BE2C (cell line): ENCODE measurements at regions not wholly inside any gene's neighbourhood (a gene's known extent, or its start where the extent isn't known, plus 50 kb on each side); places are given as distances from the start of the nearest gene placed in this dataset.
"Not testable (repeated sequence)": the region's sequence is repeated elsewhere in the genome, so short reads cannot be mapped to it uniquely, and the experiment has no call there.

Source experiments
- DNase-seq: peaks from one replicate; pipeline ENCODE4 v3.0.0-alpha.2; 2020
- H3K27me3 ChIP-seq: fragments of 250-450 bp; sonication (Bioruptor Pico); 2 replicates; pipeline ENCODE4 v1.5.1; 2020; ENCODE audit warnings: mild to moderate bottlenecking
- H3K36me3 ChIP-seq: fragments of 250-450 bp; sonication (Bioruptor Pico); 2 replicates; pipeline ENCODE4 v1.5.1; 2020; ENCODE audit warnings: mild to moderate bottlenecking
- H3K4me1 ChIP-seq: fragments of 250-450 bp; sonication (Bioruptor Pico); 2 replicates; pipeline ENCODE4 v1.5.1; 2020
- H3K4me3 ChIP-seq: 2 replicates; pipeline ENCODE4 v1.5.1; 2011; ENCODE audit warnings: low read depth, low read length
- H3K9me3 ChIP-seq: fragments of 250-450 bp; sonication (Bioruptor Pico); 2 replicates; pipeline ENCODE4 v1.5.1; 2020
- CTCF ChIP-seq: IDR thresholded peaks from 2 replicates; pipeline ENCODE4 v1.5.1; 2012; ENCODE audit warnings: mild to moderate bottlenecking, low read depth, low read length

DNA sequence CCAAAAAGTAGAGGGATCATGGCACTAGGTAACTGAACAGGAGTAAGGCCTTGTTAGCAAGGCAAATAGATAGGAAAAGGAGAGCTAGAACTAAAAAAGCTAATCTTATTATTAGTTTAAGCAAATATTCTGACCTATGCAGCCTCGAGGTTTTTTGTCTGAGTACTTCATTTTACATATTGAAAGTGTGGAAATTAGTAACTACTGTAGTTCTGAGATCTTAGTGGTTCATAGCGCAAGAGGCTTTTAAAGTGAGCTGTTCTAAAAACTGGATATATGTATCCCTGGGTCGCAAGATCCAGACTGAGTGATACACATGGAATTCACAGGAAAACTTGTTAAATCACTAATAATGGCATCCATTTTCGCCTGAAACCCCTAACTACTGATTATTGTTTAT is 411.0 kb upstream of the SOX5 start:
- no peak for DNase-seq

GRCh38 chr12:24360057-24360456 is 410.6 kb upstream of the SOX5 start:
- Histone ChIP-seq H3K4me1 (no peaks in the 10 kb centered on the region), H3K27me3 (no peaks in the 10 kb centered on the region), H3K36me3 (no peaks in the 10 kb centered on the region), H3K9me3 (no peaks in the 10 kb centered on the region), H3K4me3 (no peak overlapping the region)
- TF ChIP-seq CTCF: no peak
- no peak for DNase-seq

More for the DNA sequence above, 411.0 kb upstream of the SOX5 start:
- Histone ChIP-seq H3K27me3 (no peaks in the 10 kb centered on the region), H3K4me3 (no peak overlapping the region), H3K36me3 (no peaks in the 10 kb centered on the region), H3K4me1 (no peaks in the 10 kb centered on the region), H3K9me3 (no peaks in the 10 kb centered on the region)
- no peak for TF ChIP-seq CTCF

- Histone ChIP-seq H3K36me3 (no peaks in the 10 kb centered on the region), H3K9me3 (no peaks in the 10 kb centered on the region), H3K4me1 (no peaks in the 10 kb centered on the region), H3K4me3 (no peak overlapping the region), H3K27me3 (no peaks in the 10 kb centered on the region)
- TF ChIP-seq CTCF: no peak
- DNase-seq: no peak
These were observed 409.9 kb upstream of the SOX5 start for GRCh38 chr12:24359418-24359817.

DNA sequence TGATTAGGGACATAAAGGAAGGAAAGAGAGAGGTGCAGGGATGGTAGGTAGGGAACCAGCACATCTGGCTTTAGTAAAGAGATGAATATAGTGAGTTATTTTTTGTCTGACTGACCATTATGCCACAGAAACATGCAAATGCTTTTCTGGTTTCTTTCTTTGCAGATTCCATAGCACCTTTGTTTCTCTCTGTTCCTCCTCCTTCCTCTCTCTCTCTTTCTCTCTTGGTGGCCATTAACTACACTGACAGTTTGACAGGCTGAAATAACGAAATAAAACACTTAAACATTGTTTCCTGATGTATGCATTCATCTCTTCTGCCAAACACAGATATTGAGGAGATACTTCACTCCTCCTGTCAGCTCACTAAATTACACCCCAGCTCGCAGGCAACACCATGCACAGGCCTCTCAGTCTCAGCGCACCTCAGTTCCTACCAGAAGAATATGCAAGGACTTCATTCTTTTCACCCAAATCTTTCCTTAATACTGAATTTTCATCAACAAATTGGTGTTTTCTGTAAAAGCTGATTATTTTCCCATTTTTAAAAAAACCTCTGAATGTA is 406.9 kb upstream of the SOX5 start:
- TF ChIP-seq CTCF: no peak
- no peak for DNase-seq
- Histone ChIP-seq H3K4me3 (no peak overlapping the region), H3K36me3 (no peaks in the 10 kb centered on the region), H3K4me1 (no peaks in the 10 kb centered on the region), H3K9me3 (no peaks in the 10 kb centered on the region), H3K27me3 (no peaks in the 10 kb centered on the region)

- Histone ChIP-seq H3K9me3 (no peaks in the 10 kb centered on the region), H3K27me3 (no peaks in the 10 kb centered on the region), H3K4me3 (no peak overlapping the region), H3K4me1 (no peaks in the 10 kb centered on the region), H3K36me3 (no peaks in the 10 kb centered on the region)
- no peak for DNase-seq
- TF ChIP-seq CTCF: no peak
These were observed 402.9 kb upstream of the SOX5 start for GRCh38 chr12:24352363-24352762.

- TF ChIP-seq CTCF: no peak
- no peaks in the 10 kb centered on the region for H3K36me3 ChIP-seq
- H3K9me3 ChIP-seq: no peaks in the 10 kb centered on the region
- no peak overlapping the region for H3K4me3 ChIP-seq
- no peak for DNase-seq
- H3K4me1 ChIP-seq: no peaks in the 10 kb centered on the region
- no peaks in the 10 kb centered on the region for H3K27me3 ChIP-seq
These were observed 399.8 kb upstream of the SOX5 start for GRCh38 chr12:24349051-24349799.

GRCh38 chr12:24348180-24348579 is 398.7 kb upstream of the SOX5 start:
- not testable (repeated sequence) for H3K9me3 ChIP-seq, H3K4me3 ChIP-seq, H3K4me1 ChIP-seq, H3K27me3 ChIP-seq, DNase-seq, H3K36me3 ChIP-seq
